WTC11 (cell line): ENCODE measurements at regions not wholly inside any gene's neighbourhood (a gene's known extent, or its start where the extent isn't known, plus 50 kb on each side); places are given as distances from the start of the nearest gene placed in this dataset.

ENCODE experiments used
- ATAC-seq: fragments of 200-7000 bp; cut with Tn5 transposase; 2 replicates; pipeline ENCODE4 v1.10.0; 2021; ENCODE audit warnings: mild to moderate bottlenecking, moderate library complexity
- CTCF ChIA-PET: fragments of 300-600 bp; sonication (Branson Sonifier 250); formaldehyde crosslinking; loops from one replicate; lab custom pipeline; 2021; ENCODE audit warnings: antibody characterized with exemption; lab: Charles Lee
- POLR2A ChIA-PET: fragments of 350-600 bp; sonication (Branson Sonifier 250); formaldehyde crosslinking; loops from one replicate; lab custom pipeline; 2021; ENCODE audit warnings: antibody characterized with exemption; lab: Charles Lee
- DNase-seq: peaks from one replicate; pipeline ENCODE4 v3.0.0; 2021; ENCODE audit warnings: low spot score
- H3K27ac Mint-ChIP-seq: 2 replicates; pipeline ENCODE4 v1.8.0; 2021; ENCODE audit warnings: mixed read lengths
- H3K27me3 Mint-ChIP-seq: 2 replicates; pipeline ENCODE4 v1.8.0; 2021; ENCODE audit warnings: low read depth, mild to moderate bottlenecking, moderate library complexity, mixed read lengths
- H3K36me3 Mint-ChIP-seq: 2 replicates; pipeline ENCODE4 v1.8.0; 2021; ENCODE audit warnings: mixed read lengths
- H3K4me1 Mint-ChIP-seq: 2 replicates; pipeline ENCODE4 v1.8.0; 2022; ENCODE audit warnings: mixed read lengths
- H3K4me3 Mint-ChIP-seq: 2 replicates; pipeline ENCODE4 v1.8.0; 2021; ENCODE audit warnings: mild to moderate bottlenecking, moderate library complexity, mixed read lengths
- H3K9me3 Mint-ChIP-seq: 2 replicates; pipeline ENCODE4 v1.8.0; 2021; ENCODE audit warnings: mixed read lengths
- AFF4 ChIP-seq: sonication (generic); formaldehyde crosslinking; IDR thresholded peaks from 2 replicates; pipeline ENCODE4 v1.8.1; 2023; ENCODE audit warnings: mild to moderate bottlenecking, missing genetic modification reagents, borderline replicate concordance
- ARID4B ChIP-seq: sonication (generic); formaldehyde crosslinking; IDR thresholded peaks from 2 replicates; pipeline ENCODE4 v1.8.0; 2023; ENCODE audit warnings: missing genetic modification reagents, mild to moderate bottlenecking, borderline replicate concordance
- EMX1 ChIP-seq: fragments of 250-450 bp; sonication (Bioruptor Pico); IDR thresholded peaks from 2 replicates; pipeline ENCODE4 v1.8.0; 2021; ENCODE audit warnings: mild to moderate bottlenecking
- FOXK1 ChIP-seq: sonication (generic); formaldehyde crosslinking; IDR thresholded peaks from 2 replicates; pipeline ENCODE4 v1.8.0; 2022; ENCODE audit warnings: mild to moderate bottlenecking, moderate library complexity, missing genetic modification reagents
- PREB ChIP-seq: sonication (generic); formaldehyde crosslinking; IDR thresholded peaks from 2 replicates; pipeline ENCODE4 v1.8.1; 2022; ENCODE audit warnings: mild to moderate bottlenecking, missing genetic modification reagents, moderate library complexity, borderline replicate concordance
- SMAD4 ChIP-seq: sonication (generic); formaldehyde crosslinking; IDR thresholded peaks from 2 replicates; pipeline ENCODE4 v1.8.0; 2022; ENCODE audit warnings: mild to moderate bottlenecking, missing genetic modification reagents
- SP1 ChIP-seq: sonication (generic); formaldehyde crosslinking; conservative IDR thresholded peaks from 2 replicates; pipeline ENCODE4 v1.8.1; 2022; ENCODE audit warnings: missing genetic modification reagents
- TCF7 ChIP-seq: sonication (generic); formaldehyde crosslinking; IDR thresholded peaks from 2 replicates; pipeline ENCODE4 v1.8.0; 2022; ENCODE audit warnings: mild to moderate bottlenecking, low read depth, missing genetic modification reagents, moderate library complexity
- ZNF232 ChIP-seq: sonication (generic); formaldehyde crosslinking; IDR thresholded peaks from 2 replicates; pipeline ENCODE4 v1.8.0; 2022; ENCODE audit warnings: mild to moderate bottlenecking, missing genetic modification reagents
- ZNF512 ChIP-seq: sonication (generic); formaldehyde crosslinking; IDR thresholded peaks from 2 replicates; pipeline ENCODE4 v1.8.1; 2022; ENCODE audit warnings: missing genetic modification reagents, borderline replicate concordance
- ZNF671 ChIP-seq: fragments of 250-450 bp; sonication (Bioruptor Pico); IDR thresholded peaks from 2 replicates; pipeline ENCODE4 v1.8.0; 2021; ENCODE audit warnings: mild to moderate bottlenecking
- ZSCAN18 ChIP-seq: fragments of 250-450 bp; sonication (Bioruptor Pico); IDR thresholded peaks from 2 replicates; pipeline ENCODE4 v2.1.2; 2022; ENCODE audit warnings: mild to moderate bottlenecking, moderate library complexity
- TF ChIP-seq, protein P1 (sequence below): sonication (generic); formaldehyde crosslinking; conservative IDR thresholded peaks from 2 replicates; pipeline ENCODE4 v1.8.1; 2023; ENCODE audit warnings: mild to moderate bottlenecking, low read depth, missing genetic modification reagents, moderate library complexity
- TF ChIP-seq, protein P2 (sequence below): sonication (generic); formaldehyde crosslinking; IDR thresholded peaks from 2 replicates; pipeline ENCODE4 v1.8.1; 2023; ENCODE audit warnings: mild to moderate bottlenecking, moderate library complexity, missing genetic modification reagents
- TF ChIP-seq, protein P3 (sequence below): fragments of 250-450 bp; sonication (Bioruptor Pico); IDR thresholded peaks from 2 replicates; pipeline ENCODE4 v1.9.0; 2021; ENCODE audit warnings: mild to moderate bottlenecking

GRCh38 chr5:20498102-20498501 is 510.1 kb upstream of the CDH18 start:
- no peaks in the 10 kb centered on the region for H3K36me3 Mint-ChIP-seq
- H3K4me3 Mint-ChIP-seq, result no peak overlapping the region
- H3K4me1 Mint-ChIP-seq, result no peaks in the 10 kb centered on the region
- no peak overlapping the region for H3K27ac Mint-ChIP-seq
- H3K9me3 Mint-ChIP-seq, result no peaks in the 10 kb centered on the region
- ATAC-seq (no peak), DNase-seq (no peak)
- TF ChIP-seq SP1 (CRISPR knock-in tag), result no peak
- no peak for TF ChIP-seq FOXK1 (CRISPR knock-in tag)
- TF ChIP-seq EMX1, result no peak
- TF ChIP-seq, protein P1, sequence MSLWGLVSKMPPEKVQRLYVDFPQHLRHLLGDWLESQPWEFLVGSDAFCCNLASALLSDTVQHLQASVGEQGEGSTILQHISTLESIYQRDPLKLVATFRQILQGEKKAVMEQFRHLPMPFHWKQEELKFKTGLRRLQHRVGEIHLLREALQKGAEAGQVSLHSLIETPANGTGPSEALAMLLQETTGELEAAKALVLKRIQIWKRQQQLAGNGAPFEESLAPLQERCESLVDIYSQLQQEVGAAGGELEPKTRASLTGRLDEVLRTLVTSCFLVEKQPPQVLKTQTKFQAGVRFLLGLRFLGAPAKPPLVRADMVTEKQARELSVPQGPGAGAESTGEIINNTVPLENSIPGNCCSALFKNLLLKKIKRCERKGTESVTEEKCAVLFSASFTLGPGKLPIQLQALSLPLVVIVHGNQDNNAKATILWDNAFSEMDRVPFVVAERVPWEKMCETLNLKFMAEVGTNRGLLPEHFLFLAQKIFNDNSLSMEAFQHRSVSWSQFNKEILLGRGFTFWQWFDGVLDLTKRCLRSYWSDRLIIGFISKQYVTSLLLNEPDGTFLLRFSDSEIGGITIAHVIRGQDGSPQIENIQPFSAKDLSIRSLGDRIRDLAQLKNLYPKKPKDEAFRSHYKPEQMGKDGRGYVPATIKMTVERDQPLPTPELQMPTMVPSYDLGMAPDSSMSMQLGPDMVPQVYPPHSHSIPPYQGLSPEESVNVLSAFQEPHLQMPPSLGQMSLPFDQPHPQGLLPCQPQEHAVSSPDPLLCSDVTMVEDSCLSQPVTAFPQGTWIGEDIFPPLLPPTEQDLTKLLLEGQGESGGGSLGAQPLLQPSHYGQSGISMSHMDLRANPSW (CRISPR knock-in tag), result no peak
- no peak for TF ChIP-seq ZNF512 (CRISPR knock-in tag)
- TF ChIP-seq, protein P2, sequence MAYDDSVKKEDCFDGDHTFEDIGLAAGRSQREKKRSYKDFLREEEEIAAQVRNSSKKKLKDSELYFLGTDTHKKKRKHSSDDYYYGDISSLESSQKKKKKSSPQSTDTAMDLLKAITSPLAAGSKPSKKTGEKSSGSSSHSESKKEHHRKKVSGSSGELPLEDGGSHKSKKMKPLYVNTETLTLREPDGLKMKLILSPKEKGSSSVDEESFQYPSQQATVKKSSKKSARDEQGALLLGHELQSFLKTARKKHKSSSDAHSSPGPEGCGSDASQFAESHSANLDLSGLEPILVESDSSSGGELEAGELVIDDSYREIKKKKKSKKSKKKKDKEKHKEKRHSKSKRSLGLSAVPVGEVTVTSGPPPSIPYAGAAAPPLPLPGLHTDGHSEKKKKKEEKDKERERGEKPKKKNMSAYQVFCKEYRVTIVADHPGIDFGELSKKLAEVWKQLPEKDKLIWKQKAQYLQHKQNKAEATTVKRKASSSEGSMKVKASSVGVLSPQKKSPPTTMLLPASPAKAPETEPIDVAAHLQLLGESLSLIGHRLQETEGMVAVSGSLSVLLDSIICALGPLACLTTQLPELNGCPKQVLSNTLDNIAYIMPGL (CRISPR knock-in tag), result no peak
- no peak for TF ChIP-seq ZNF232
- TF ChIP-seq AFF4, result no peak
- TF ChIP-seq ARID4B, result no peak
- TF ChIP-seq SMAD4 (CRISPR knock-in tag), result no peak
- TF ChIP-seq ZSCAN18 (CRISPR knock-in tag), result no peak
- TF ChIP-seq, protein P3, sequence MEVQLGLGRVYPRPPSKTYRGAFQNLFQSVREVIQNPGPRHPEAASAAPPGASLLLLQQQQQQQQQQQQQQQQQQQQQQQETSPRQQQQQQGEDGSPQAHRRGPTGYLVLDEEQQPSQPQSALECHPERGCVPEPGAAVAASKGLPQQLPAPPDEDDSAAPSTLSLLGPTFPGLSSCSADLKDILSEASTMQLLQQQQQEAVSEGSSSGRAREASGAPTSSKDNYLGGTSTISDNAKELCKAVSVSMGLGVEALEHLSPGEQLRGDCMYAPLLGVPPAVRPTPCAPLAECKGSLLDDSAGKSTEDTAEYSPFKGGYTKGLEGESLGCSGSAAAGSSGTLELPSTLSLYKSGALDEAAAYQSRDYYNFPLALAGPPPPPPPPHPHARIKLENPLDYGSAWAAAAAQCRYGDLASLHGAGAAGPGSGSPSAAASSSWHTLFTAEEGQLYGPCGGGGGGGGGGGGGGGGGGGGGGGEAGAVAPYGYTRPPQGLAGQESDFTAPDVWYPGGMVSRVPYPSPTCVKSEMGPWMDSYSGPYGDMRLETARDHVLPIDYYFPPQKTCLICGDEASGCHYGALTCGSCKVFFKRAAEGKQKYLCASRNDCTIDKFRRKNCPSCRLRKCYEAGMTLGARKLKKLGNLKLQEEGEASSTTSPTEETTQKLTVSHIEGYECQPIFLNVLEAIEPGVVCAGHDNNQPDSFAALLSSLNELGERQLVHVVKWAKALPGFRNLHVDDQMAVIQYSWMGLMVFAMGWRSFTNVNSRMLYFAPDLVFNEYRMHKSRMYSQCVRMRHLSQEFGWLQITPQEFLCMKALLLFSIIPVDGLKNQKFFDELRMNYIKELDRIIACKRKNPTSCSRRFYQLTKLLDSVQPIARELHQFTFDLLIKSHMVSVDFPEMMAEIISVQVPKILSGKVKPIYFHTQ (CRISPR knock-in tag), result no peak
- TF ChIP-seq PREB (CRISPR knock-in tag), result no peak
- no peak for TF ChIP-seq ZNF671
- no peak for TF ChIP-seq TCF7 (CRISPR knock-in tag)
- H3K27me3 Mint-ChIP-seq, result no peaks in the 10 kb centered on the region
- CTCF ChIA-PET, result no interaction called here
- POLR2A ChIA-PET, result no interaction called here
